Neural progenitor cell (in vitro differentiated cells): ENCODE measurements at regions not wholly inside any gene's neighbourhood (a gene's known extent, or its start where the extent isn't known, plus 50 kb on each side); places are given as distances from the start of the nearest gene placed in this dataset.
"Not testable (repeated sequence)": the region's sequence is repeated elsewhere in the genome, so short reads cannot be mapped to it uniquely, and the experiment has no call there.

ENCODE experiments used
- DNase-seq: peaks from one replicate; pipeline ENCODE4 v3.0.0-alpha.2; 2016; ENCODE audit warnings: low spot score
- H2AFZ ChIP-seq: fragments of 200-600 bp; sonication (generic); replicated peaks from 2 replicates; pipeline ENCODE4 v1.6.1; 2016; ENCODE audit warnings: antibody characterized with exemption
- H3F3A ChIP-seq: fragments of 200-600 bp; sonication (generic); 2 replicates; pipeline ENCODE4 v1.6.1; 2016; ENCODE audit warnings: antibody characterized with exemption, low read depth
- H3K27ac ChIP-seq: fragments of 200-600 bp; sonication (generic); 2 replicates; pipeline ENCODE4 v1.5.1; 2016; ENCODE audit warnings: mild to moderate bottlenecking
- H3K27me3 ChIP-seq: fragments of 200-600 bp; sonication (generic); 2 replicates; pipeline ENCODE4 v1.6.1; 2016; ENCODE audit warnings: mild to moderate bottlenecking, moderate library complexity
- H3K36me3 ChIP-seq: fragments of 200-600 bp; sonication (generic); 2 replicates; pipeline ENCODE4 v1.5.1; 2016
- H3K4me1 ChIP-seq: fragments of 200-600 bp; sonication (generic); 2 replicates; pipeline ENCODE4 v1.6.1; 2016; ENCODE audit warnings: mixed run types
- H3K4me2 ChIP-seq: fragments of 200-600 bp; sonication (generic); 2 replicates; pipeline ENCODE4 v1.6.1; 2016
- H3K4me3 ChIP-seq: fragments of 200-600 bp; sonication (generic); 2 replicates; pipeline ENCODE4 v1.5.1; 2016
- H3K79me2 ChIP-seq: fragments of 200-600 bp; sonication (generic); 2 replicates; pipeline ENCODE4 v1.6.1; 2016; ENCODE audit warnings: low read depth
- H3K9ac ChIP-seq: fragments of 200-600 bp; sonication (generic); 2 replicates; pipeline ENCODE4 v1.6.1; 2016
- H3K9me3 ChIP-seq: fragments of 200-600 bp; sonication (generic); 2 replicates; pipeline ENCODE4 v1.5.1; 2016; ENCODE audit warnings: low read depth
- H4K20me1 ChIP-seq: fragments of 200-600 bp; sonication (generic); 2 replicates; pipeline ENCODE4 v1.6.1; 2016; ENCODE audit warnings: low read depth
- H3K27ac Mint-ChIP-seq: 3 replicates; pipeline ENCODE4 v1.8.0; 2021; ENCODE audit warnings: mixed read lengths
- H3K27me3 Mint-ChIP-seq: 2 replicates; pipeline ENCODE4 v1.8.0; 2022; ENCODE audit warnings: low read depth, mild to moderate bottlenecking, inconsistent platforms, moderate library complexity, mixed read lengths; ENCODE audit not compliant: insufficient read depth
- H3K36me3 Mint-ChIP-seq: 3 replicates; pipeline ENCODE4 v1.8.0; 2021; ENCODE audit warnings: mixed read lengths
- H3K4me1 Mint-ChIP-seq: 3 replicates; pipeline ENCODE4 v1.8.0; 2021; ENCODE audit warnings: mixed read lengths
- H3K4me3 Mint-ChIP-seq: 3 replicates; pipeline ENCODE4 v1.8.0; 2021; ENCODE audit warnings: mild to moderate bottlenecking, moderate library complexity, mixed read lengths
- H3K9me3 Mint-ChIP-seq: 3 replicates; pipeline ENCODE4 v1.8.0; 2020; ENCODE audit warnings: mixed read lengths
- EZH2 ChIP-seq: fragments of 200-600 bp; sonication (generic); IDR thresholded peaks from 2 replicates; pipeline ENCODE4 v1.6.1; 2017; ENCODE audit warnings: antibody characterized with exemption, mild to moderate bottlenecking, moderate library complexity
- EZH2phosphoT487 ChIP-seq: fragments of 200-600 bp; sonication (generic); IDR thresholded peaks from 2 replicates; pipeline ENCODE4 v1.6.1; 2017; ENCODE audit warnings: antibody characterized with exemption
- TF ChIP-seq, protein P1 (sequence below): fragments of 200-600 bp; sonication (generic); IDR thresholded peaks from 2 replicates; pipeline ENCODE4 v1.5.1; 2017; ENCODE audit warnings: antibody characterized with exemption, mild to moderate bottlenecking

DNA sequence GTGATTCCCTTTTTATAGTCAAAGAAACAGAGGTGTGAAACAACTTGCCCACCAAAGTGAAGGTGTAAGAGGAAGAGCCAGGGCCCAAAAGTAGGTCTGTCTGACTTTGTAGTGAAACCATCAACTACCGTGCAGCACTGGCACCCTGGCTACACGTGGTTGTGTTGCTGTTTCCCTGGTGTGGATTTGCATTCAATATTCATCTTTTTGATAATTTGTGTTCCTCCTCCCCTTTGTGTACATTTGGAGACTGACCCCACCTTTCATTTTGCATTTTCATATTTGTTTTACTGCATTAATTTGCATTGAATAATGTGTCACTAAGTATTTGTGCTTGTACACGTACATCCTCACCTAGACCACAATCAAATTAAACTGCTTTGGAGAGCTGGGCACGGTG is 873.8 kb upstream of the WWC1 start:
- Histone ChIP-seq H3K27ac (no peak overlapping the region), H3K4me1 (peaks cover 5% of the 10 kb centered on the region), H3K79me2 (no peaks in the 10 kb centered on the region), H3K4me3 (no peak overlapping the region), H3F3A (no peaks in the 10 kb centered on the region), H2AFZ (no peak overlapping the region), H4K20me1 (no peaks in the 10 kb centered on the region), H3K9ac (no peak overlapping the region), H3K4me2 (no peak overlapping the region), H3K27me3 (no peaks in the 10 kb centered on the region), H3K9me3 (no peaks in the 10 kb centered on the region), H3K36me3 (no peaks in the 10 kb centered on the region)
- DNase-seq = no peak
- Mint-ChIP-seq H3K9me3 (no peaks in the 10 kb centered on the region), H3K27ac (no peak overlapping the region), H3K36me3 (no peaks in the 10 kb centered on the region), H3K27me3 (no peaks in the 10 kb centered on the region), H3K4me3 (no peak overlapping the region), H3K4me1 (peaks cover 6% of the 10 kb centered on the region)
- TF ChIP-seq, protein P1, sequence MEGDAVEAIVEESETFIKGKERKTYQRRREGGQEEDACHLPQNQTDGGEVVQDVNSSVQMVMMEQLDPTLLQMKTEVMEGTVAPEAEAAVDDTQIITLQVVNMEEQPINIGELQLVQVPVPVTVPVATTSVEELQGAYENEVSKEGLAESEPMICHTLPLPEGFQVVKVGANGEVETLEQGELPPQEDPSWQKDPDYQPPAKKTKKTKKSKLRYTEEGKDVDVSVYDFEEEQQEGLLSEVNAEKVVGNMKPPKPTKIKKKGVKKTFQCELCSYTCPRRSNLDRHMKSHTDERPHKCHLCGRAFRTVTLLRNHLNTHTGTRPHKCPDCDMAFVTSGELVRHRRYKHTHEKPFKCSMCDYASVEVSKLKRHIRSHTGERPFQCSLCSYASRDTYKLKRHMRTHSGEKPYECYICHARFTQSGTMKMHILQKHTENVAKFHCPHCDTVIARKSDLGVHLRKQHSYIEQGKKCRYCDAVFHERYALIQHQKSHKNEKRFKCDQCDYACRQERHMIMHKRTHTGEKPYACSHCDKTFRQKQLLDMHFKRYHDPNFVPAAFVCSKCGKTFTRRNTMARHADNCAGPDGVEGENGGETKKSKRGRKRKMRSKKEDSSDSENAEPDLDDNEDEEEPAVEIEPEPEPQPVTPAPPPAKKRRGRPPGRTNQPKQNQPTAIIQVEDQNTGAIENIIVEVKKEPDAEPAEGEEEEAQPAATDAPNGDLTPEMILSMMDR = no peak
- no peak for TF ChIP-seq EZH2
- TF ChIP-seq EZH2phosphoT487 = no peak

DNA sequence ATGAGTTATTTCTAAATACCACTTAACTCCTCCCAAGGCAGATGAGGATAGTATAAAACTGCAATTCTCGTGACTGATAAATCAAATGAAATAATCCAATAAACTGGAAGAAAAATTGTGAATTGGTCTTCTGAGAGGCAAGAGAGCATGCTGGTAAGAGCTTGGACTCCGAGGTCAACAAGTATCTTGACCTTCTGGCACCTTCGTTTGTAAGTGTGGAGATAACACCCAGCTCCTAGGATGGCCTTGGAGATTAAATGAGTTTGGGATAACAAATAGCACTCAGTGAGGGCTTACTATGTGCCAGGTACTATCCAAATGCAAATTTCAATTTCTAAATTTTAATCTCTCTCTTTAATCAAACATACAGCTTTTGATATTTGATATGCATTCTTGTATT is 866.3 kb upstream of the WWC1 start:
- Histone ChIP-seq H3K4me2 (no peak overlapping the region), H3K27me3 (no peaks in the 10 kb centered on the region), H3F3A (no peaks in the 10 kb centered on the region), H4K20me1 (no peaks in the 10 kb centered on the region), H3K79me2 (no peaks in the 10 kb centered on the region), H3K4me3 (no peak overlapping the region), H2AFZ (no peak overlapping the region), H3K36me3 (no peaks in the 10 kb centered on the region), H3K9me3 (no peaks in the 10 kb centered on the region), H3K4me1 (peaks cover 23% of the 10 kb centered on the region), H3K27ac (no peak overlapping the region), H3K9ac (no peak overlapping the region)
- no peak overlapping the region for H3K27ac Mint-ChIP-seq
- TF ChIP-seq, protein P1 = no peak
- TF ChIP-seq EZH2 = no peak
- TF ChIP-seq EZH2phosphoT487 = no peak
- no peak overlapping the region for H3K4me3 Mint-ChIP-seq
- no peak for DNase-seq
- no peaks in the 10 kb centered on the region for H3K36me3 Mint-ChIP-seq
- no peaks in the 10 kb centered on the region for H3K9me3 Mint-ChIP-seq
- H3K27me3 Mint-ChIP-seq = no peaks in the 10 kb centered on the region
- peaks cover 36% of the 10 kb centered on the region for H3K4me1 Mint-ChIP-seq

DNA sequence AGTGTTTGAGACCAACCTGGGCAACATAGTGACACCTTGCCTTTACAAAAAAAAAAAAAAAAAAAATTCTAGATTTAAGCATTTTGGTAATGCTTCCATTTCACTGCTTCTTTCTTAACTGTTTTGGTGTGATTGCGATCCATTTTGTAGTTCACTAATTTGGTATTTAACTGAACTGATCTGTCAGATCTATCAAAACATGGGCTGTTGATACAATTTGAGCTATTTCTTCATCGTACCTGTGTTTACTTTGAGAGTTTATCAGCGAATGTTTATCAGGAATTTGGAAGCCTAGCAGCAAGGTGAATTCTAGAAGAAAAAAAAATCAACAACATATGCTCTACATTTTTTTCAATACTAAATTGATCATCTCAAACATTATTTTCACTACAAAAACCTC is 864.9 kb upstream of the WWC1 start:
- Histone ChIP-seq H3F3A (no peaks in the 10 kb centered on the region), H3K36me3 (no peaks in the 10 kb centered on the region), H3K9ac (no peak overlapping the region), H3K27me3 (no peaks in the 10 kb centered on the region), H3K27ac (no peak overlapping the region), H3K4me3 (no peak overlapping the region), H3K4me1 (peaks cover 23% of the 10 kb centered on the region), H2AFZ (no peak overlapping the region), H4K20me1 (no peaks in the 10 kb centered on the region), H3K79me2 (no peaks in the 10 kb centered on the region), H3K4me2 (no peak overlapping the region), H3K9me3 (no peaks in the 10 kb centered on the region)
- peaks cover 36% of the 10 kb centered on the region for H3K4me1 Mint-ChIP-seq
- H3K36me3 Mint-ChIP-seq = no peaks in the 10 kb centered on the region
- DNase-seq = no peak
- H3K9me3 Mint-ChIP-seq = no peaks in the 10 kb centered on the region
- H3K27me3 Mint-ChIP-seq = no peaks in the 10 kb centered on the region
- no peak overlapping the region for H3K27ac Mint-ChIP-seq
- no peak for TF ChIP-seq EZH2
- no peak for TF ChIP-seq EZH2phosphoT487
- TF ChIP-seq, protein P1 = no peak
- H3K4me3 Mint-ChIP-seq = no peak overlapping the region

- not testable (repeated sequence) for H3K27me3 ChIP-seq, H3K27ac Mint-ChIP-seq, H2AFZ ChIP-seq, H4K20me1 ChIP-seq, H3K9ac ChIP-seq, H3K36me3 ChIP-seq, H3F3A ChIP-seq, H3K36me3 Mint-ChIP-seq, DNase-seq, H3K27ac ChIP-seq, H3K4me3 ChIP-seq, H3K4me2 ChIP-seq, H3K27me3 Mint-ChIP-seq, H3K9me3 Mint-ChIP-seq, H3K79me2 ChIP-seq, H3K9me3 ChIP-seq, H3K4me3 Mint-ChIP-seq
- H3K4me1 ChIP-seq = peaks cover 17% of the 10 kb centered on the region
- peaks cover 30% of the 10 kb centered on the region for H3K4me1 Mint-ChIP-seq
Observed at GRCh38 chr5:167427641-167428040, 863.8 kb upstream of the WWC1 start.
